GM21528 (cell line): ENCODE measurements at regions not wholly inside any gene's neighbourhood (a gene's known extent, or its start where the extent isn't known, plus 50 kb on each side); places are given as distances from the start of the nearest gene placed in this dataset.
"Not testable (repeated sequence)": the region's sequence is repeated elsewhere in the genome, so short reads cannot be mapped to it uniquely, and the experiment has no call there.

ENCODE experiments used
- ATAC-seq: cut with Tn5 transposase; IDR thresholded peaks from one replicate; pipeline ENCODE4 v1.9.1; 2021; ENCODE audit warnings: mild to moderate bottlenecking, moderate library complexity; ENCODE audit not compliant: unreplicated experiment, low FRiP score

- no peak for ATAC-seq
These were observed 82.2 kb upstream of the GRK3 start for GRCh38 chr22:25482091-25482760.

- no peak for ATAC-seq
These were observed 81.4 kb upstream of the GRK3 start for GRCh38 chr22:25482868-25483639.

- no peak for ATAC-seq
These were observed 80.5 kb upstream of the GRK3 start for GRCh38 chr22:25483931-25484330.

- ATAC-seq = no peak
These were observed 79.8 kb upstream of the GRK3 start for GRCh38 chr22:25484521-25485315.

GRCh38 chr22:25485626-25486545 is 78.6 kb upstream of the GRK3 start:
- ATAC-seq = peak; percentile 58

- ATAC-seq = no peak
These were observed 77.0 kb upstream of the GRK3 start for GRCh38 chr22:25487508-25487907.

GRCh38 chr22:25488244-25489020 is 76.0 kb upstream of the GRK3 start:
- no peak for ATAC-seq

GRCh38 chr22:25489947-25490346 is 74.5 kb upstream of the GRK3 start:
- ATAC-seq = no peak

GRCh38 chr22:25490896-25491295 is 73.6 kb upstream of the GRK3 start:
- ATAC-seq = no peak

- ATAC-seq = no peak
These were observed 72.3 kb upstream of the GRK3 start for GRCh38 chr22:25492162-25492561.

- ATAC-seq = no peak
These were observed 71.4 kb upstream of the GRK3 start for GRCh38 chr22:25492841-25493734.

- no peak for ATAC-seq
These were observed 70.7 kb upstream of the GRK3 start for GRCh38 chr22:25493794-25494193.

- ATAC-seq = peak; percentile 83
These were observed 69.7 kb upstream of the GRK3 start for GRCh38 chr22:25494774-25495173.

GRCh38 chr22:25495285-25495684 is 69.2 kb upstream of the GRK3 start:
- no peak for ATAC-seq

- ATAC-seq = no peak
These were observed 67.9 kb upstream of the GRK3 start for GRCh38 chr22:25496396-25497064.

- ATAC-seq = no peak
These were observed 67.3 kb upstream of the GRK3 start for GRCh38 chr22:25497181-25497641.

- no peak for ATAC-seq
These were observed 66.8 kb upstream of the GRK3 start for GRCh38 chr22:25497716-25498115.

- ATAC-seq = not testable (repeated sequence)
These were observed 63.8 kb upstream of the GRK3 start for GRCh38 chr22:25500671-25501070.
